HG02870 (cell line): ENCODE measurements at regions not wholly inside any gene's neighbourhood (a gene's known extent, or its start where the extent isn't known, plus 50 kb on each side); places are given as distances from the start of the nearest gene placed in this dataset.
"Not testable (repeated sequence)": the region's sequence is repeated elsewhere in the genome, so short reads cannot be mapped to it uniquely, and the experiment has no call there.

Experiments used
- ATAC-seq: cut with Tn5 transposase; IDR thresholded peaks from one replicate; pipeline ENCODE4 v1.9.1; 2021; ENCODE audit warnings: mild to moderate bottlenecking, moderate library complexity; ENCODE audit not compliant: unreplicated experiment

GRCh38 chr13:50378509-50379044 lies 363.3 kb downstream of the KCNRG start:
- no peak for ATAC-seq

- ATAC-seq: no peak
Observed at GRCh38 chr13:50379584-50379983, 364.3 kb downstream of the KCNRG start.

GRCh38 chr13:50380905-50381304 lies 365.7 kb downstream of the KCNRG start:
- no peak for ATAC-seq

GRCh38 chr13:50382511-50382910 lies 367.3 kb downstream of the KCNRG start:
- no peak for ATAC-seq

GRCh38 chr13:50382951-50383350 lies 367.7 kb downstream of the KCNRG start:
- no peak for ATAC-seq

GRCh38 chr13:50384724-50385123 lies 369.5 kb downstream of the KCNRG start:
- ATAC-seq: no peak

- ATAC-seq: no peak
Observed at GRCh38 chr13:50386541-50387050, 371.4 kb downstream of the KCNRG start.

- no peak for ATAC-seq
Observed at GRCh38 chr13:50387051-50387581, 371.9 kb downstream of the KCNRG start.

GRCh38 chr13:50388481-50388880 lies 373.2 kb downstream of the KCNRG start:
- ATAC-seq: no peak

- no peak for ATAC-seq
Observed at GRCh38 chr13:50389726-50390125, 374.5 kb downstream of the KCNRG start.

- ATAC-seq: no peak
Observed at GRCh38 chr13:50390503-50391248, 375.4 kb downstream of the KCNRG start.

GRCh38 chr13:50392977-50393376 lies 377.7 kb downstream of the KCNRG start:
- ATAC-seq: no peak

GRCh38 chr13:50393628-50394027 lies 378.4 kb downstream of the KCNRG start:
- ATAC-seq: no peak

- ATAC-seq: no peak
Observed at GRCh38 chr13:50396001-50396400, 380.8 kb downstream of the KCNRG start.

GRCh38 chr13:50396618-50397017 lies 381.4 kb downstream of the KCNRG start:
- ATAC-seq: not testable (repeated sequence)

GRCh38 chr13:50400035-50400726 lies 384.9 kb downstream of the KCNRG start:
- no peak for ATAC-seq

- ATAC-seq: no peak
Observed at GRCh38 chr13:50401049-50401505, 385.8 kb downstream of the KCNRG start.

GRCh38 chr13:50401721-50402465 lies 386.6 kb downstream of the KCNRG start:
- ATAC-seq: no peak

GRCh38 chr13:50403311-50403710 lies 388.1 kb downstream of the KCNRG start:
- no peak for ATAC-seq

- no peak for ATAC-seq
Observed at GRCh38 chr13:50404116-50404515, 388.9 kb downstream of the KCNRG start.

- no peak for ATAC-seq
Observed at GRCh38 chr13:50404769-50405168, 389.5 kb downstream of the KCNRG start.
